Neural cell (in vitro differentiated cells): ENCODE measurements at regions not wholly inside any gene's neighbourhood (a gene's known extent, or its start where the extent isn't known, plus 50 kb on each side); places are given as distances from the start of the nearest gene placed in this dataset.

Experiments
- CTCF ChIP-seq: fragments of 450-650 bp; IDR thresholded peaks from 2 replicates; pipeline ENCODE4 v1.5.1; 2014; ENCODE audit warnings: antibody characterized with exemption, mild to moderate bottlenecking, moderate library complexity; ENCODE audit not compliant: poor library complexity, severe bottlenecking
- EP300 ChIP-seq: fragments of 450-650 bp; conservative IDR thresholded peaks from 2 replicates; pipeline ENCODE4 v1.6.1; 2014; ENCODE audit warnings: antibody characterized with exemption, mild to moderate bottlenecking, moderate library complexity; ENCODE audit not compliant: poor library complexity, severe bottlenecking
- EZH2 ChIP-seq: fragments of 200-600, 300-800 bp; shearing (Covaris generic), sonication (generic); IDR thresholded peaks from 2 replicates; pipeline ENCODE4 v1.6.1; 2014; ENCODE audit warnings: antibody characterized with exemption, low read length, borderline replicate concordance, mild to moderate bottlenecking; ENCODE audit not compliant: insufficient read depth, poor library complexity, severe bottlenecking

- TF ChIP-seq CTCF: no peak
- no peak for TF ChIP-seq EP300
- TF ChIP-seq EZH2: no peak
Observed at GRCh38 chr20:55097621-55098020, 622.2 kb downstream of the DOK5 start.
